ENCODE measurements at regions not wholly inside any gene's neighbourhood (a gene's known extent, or its start where the extent isn't known, plus 50 kb on each side); places are given as distances from the start of the nearest gene placed in this dataset.

GRCh38 chr1:14440731-14441130 lies 157.8 kb upstream of the KAZN start:
- no peak overlapping the region for H3K4me3 ChIP-seq
- no peak for TF ChIP-seq POLR2AphosphoS5 (IDR thresholded peaks at IDR 0.05)
- TF ChIP-seq, protein P1, sequence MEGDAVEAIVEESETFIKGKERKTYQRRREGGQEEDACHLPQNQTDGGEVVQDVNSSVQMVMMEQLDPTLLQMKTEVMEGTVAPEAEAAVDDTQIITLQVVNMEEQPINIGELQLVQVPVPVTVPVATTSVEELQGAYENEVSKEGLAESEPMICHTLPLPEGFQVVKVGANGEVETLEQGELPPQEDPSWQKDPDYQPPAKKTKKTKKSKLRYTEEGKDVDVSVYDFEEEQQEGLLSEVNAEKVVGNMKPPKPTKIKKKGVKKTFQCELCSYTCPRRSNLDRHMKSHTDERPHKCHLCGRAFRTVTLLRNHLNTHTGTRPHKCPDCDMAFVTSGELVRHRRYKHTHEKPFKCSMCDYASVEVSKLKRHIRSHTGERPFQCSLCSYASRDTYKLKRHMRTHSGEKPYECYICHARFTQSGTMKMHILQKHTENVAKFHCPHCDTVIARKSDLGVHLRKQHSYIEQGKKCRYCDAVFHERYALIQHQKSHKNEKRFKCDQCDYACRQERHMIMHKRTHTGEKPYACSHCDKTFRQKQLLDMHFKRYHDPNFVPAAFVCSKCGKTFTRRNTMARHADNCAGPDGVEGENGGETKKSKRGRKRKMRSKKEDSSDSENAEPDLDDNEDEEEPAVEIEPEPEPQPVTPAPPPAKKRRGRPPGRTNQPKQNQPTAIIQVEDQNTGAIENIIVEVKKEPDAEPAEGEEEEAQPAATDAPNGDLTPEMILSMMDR (IDR thresholded peaks at IDR 0.05) = no peak
- TF ChIP-seq POLR2A (IDR thresholded peaks at IDR 0.05) = no peak
- TF ChIP-seq EP300 (IDR thresholded peaks at IDR 0.05) = no peak
- DNase-seq (ENCODE audit: low spot score in 2 of 2) = no peak
- H3K4me1 ChIP-seq = no peaks in the 10 kb centered on the region
- H3K27me3 ChIP-seq = no peaks in the 10 kb centered on the region
- no peak overlapping the region for H3K27ac ChIP-seq
- WGBS = 91% methylated on average over 4 of the region's 4 CpGs
- H3K36me3 ChIP-seq = no peaks in the 10 kb centered on the region
- no peaks in the 10 kb centered on the region for H3K9me3 ChIP-seq

GRCh38 chr1:14441302-14441741 lies 157.2 kb upstream of the KAZN start:
- Histone ChIP-seq H3K9me3 (no peaks in the 10 kb centered on the region), H3K4me3 (no peak overlapping the region), H3K4me1 (no peaks in the 10 kb centered on the region), H3K36me3 (no peaks in the 10 kb centered on the region), H3K27ac (no peak overlapping the region), H3K27me3 (no peaks in the 10 kb centered on the region)
- TF ChIP-seq POLR2AphosphoS5 (IDR thresholded peaks at IDR 0.05) (no peak), POLR2A (IDR thresholded peaks at IDR 0.05) (no peak), EP300 (IDR thresholded peaks at IDR 0.05) (no peak)
- TF ChIP-seq, protein P1 (IDR thresholded peaks at IDR 0.05) = no peak
- no peak for DNase-seq (ENCODE audit: low spot score in 2 of 2)
- 73% methylated on average over 6 of the region's 6 CpGs for WGBS

DNA sequence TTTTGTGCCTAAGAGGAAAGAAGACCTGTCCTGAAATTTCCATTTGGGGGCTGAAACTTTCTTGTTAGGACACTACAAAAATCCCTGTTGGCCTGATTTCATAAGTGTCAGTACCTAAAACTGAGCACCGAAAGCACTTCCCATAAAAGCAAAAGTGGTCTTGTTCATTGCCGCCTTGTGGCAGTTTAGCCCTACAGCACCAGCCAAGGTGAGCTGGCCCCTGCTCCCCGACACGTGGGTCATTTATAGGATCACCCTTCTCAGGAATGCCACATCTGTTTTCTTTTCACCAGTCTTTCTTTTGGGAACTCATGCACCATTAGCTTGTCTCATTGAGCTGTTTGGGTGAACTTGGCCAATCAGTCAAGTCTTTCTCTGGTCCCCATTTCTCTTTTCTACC lies 155.8 kb upstream of the KAZN start:
- H3K27me3 ChIP-seq = no peaks in the 10 kb centered on the region
- TF ChIP-seq POLR2A (IDR thresholded peaks at IDR 0.05) (no peak), POLR2AphosphoS5 (IDR thresholded peaks at IDR 0.05) (no peak)
- TF ChIP-seq, protein P1 (IDR thresholded peaks at IDR 0.05) = no peak
- no peaks in the 10 kb centered on the region for H3K4me1 ChIP-seq
- H3K4me3 ChIP-seq = no peak overlapping the region
- H3K27ac ChIP-seq = no peak overlapping the region
- no peaks in the 10 kb centered on the region for H3K9me3 ChIP-seq
- 90% methylated on average over 4 of the region's 4 CpGs for WGBS
- DNase-seq (ENCODE audit: low spot score in 2 of 2) = no peak
- H3K36me3 ChIP-seq = no peaks in the 10 kb centered on the region

GRCh38 chr1:14443164-14443787 lies 155.2 kb upstream of the KAZN start:
- no peaks in the 10 kb centered on the region for H3K4me1 ChIP-seq
- no peak for DNase-seq (ENCODE audit: low spot score in 2 of 2)
- H3K27ac ChIP-seq = no peak overlapping the region
- no peaks in the 10 kb centered on the region for H3K27me3 ChIP-seq
- H3K9me3 ChIP-seq = no peaks in the 10 kb centered on the region
- H3K4me3 ChIP-seq = no peak overlapping the region
- WGBS = 68% methylated on average over 4 of the region's 4 CpGs
- no peaks in the 10 kb centered on the region for H3K36me3 ChIP-seq
- TF ChIP-seq POLR2AphosphoS5 (IDR thresholded peaks at IDR 0.05) (no peak), EP300 (IDR thresholded peaks at IDR 0.05) (no peak), POLR2A (IDR thresholded peaks at IDR 0.05) (no peak)
- TF ChIP-seq, protein P1 (IDR thresholded peaks at IDR 0.05) = no peak

DNA sequence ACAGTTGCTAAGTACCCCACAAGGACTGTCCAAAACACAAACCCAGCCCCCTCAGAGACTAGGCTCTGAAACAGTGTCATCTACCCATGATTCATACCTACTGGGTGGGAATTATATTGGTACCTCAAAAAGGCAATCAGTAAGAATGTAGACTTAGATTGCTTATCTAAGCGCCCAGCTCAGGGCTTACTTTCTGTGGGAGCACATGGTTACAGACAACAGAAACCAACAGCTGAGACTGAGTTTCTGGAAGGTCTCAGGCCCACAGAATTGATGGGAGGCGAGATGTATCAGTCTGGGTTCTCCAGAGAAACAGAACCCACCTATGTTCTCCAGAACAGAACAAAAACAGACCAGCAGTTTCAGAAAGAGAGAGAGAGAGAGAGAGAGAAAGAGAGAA lies 147.3 kb upstream of the KAZN start:
- H3K4me1 ChIP-seq = no peaks in the 10 kb centered on the region
- H3K27me3 ChIP-seq = no peaks in the 10 kb centered on the region
- no peak for TF ChIP-seq POLR2AphosphoS5 (IDR thresholded peaks at IDR 0.05)
- H3K27ac ChIP-seq = no peak overlapping the region
- DNase-seq (ENCODE audit: low spot score in 2 of 2) = no peak
- H3K4me3 ChIP-seq = no peak overlapping the region
- WGBS = 71% methylated on average over 2 of the region's 2 CpGs
- no peaks in the 10 kb centered on the region for H3K9me3 ChIP-seq
- no peaks in the 10 kb centered on the region for H3K36me3 ChIP-seq

DNA sequence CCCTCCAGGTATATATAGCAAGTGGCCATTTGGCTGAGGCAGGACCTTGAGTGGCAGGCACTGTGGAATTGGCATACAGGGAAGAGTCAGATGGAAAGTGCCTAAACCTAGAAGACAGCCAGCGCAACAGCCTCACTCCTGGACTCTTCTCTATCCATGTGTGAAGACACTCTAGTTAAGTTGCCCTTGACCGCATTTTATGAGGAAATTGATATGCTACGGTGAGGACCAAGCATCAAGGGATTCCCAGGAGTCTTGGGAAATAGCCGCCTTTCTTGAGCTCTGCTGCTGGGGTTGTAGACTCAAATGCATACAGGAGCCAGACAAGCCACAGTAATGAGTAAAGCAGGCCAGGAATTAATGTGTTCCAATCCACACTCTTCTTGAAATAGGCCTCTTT lies 145.9 kb upstream of the KAZN start:
- DNase-seq (ENCODE audit: low spot score in 2 of 2) = no peak
- Histone ChIP-seq H3K27ac (no peak overlapping the region), H3K9me3 (no peaks in the 10 kb centered on the region), H3K27me3 (no peaks in the 10 kb centered on the region), H3K4me3 (no peak overlapping the region), H3K36me3 (no peaks in the 10 kb centered on the region), H3K4me1 (no peaks in the 10 kb centered on the region)
- 98% methylated on average over 4 of the region's 4 CpGs for WGBS
- TF ChIP-seq, protein P1 (IDR thresholded peaks at IDR 0.05) = no peak
- TF ChIP-seq POLR2AphosphoS5 (IDR thresholded peaks at IDR 0.05) (no peak), EP300 (IDR thresholded peaks at IDR 0.05) (no peak)
